GM12878 (cell line): ENCODE measurements at regions not wholly inside any gene's neighbourhood (a gene's known extent, or its start where the extent isn't known, plus 50 kb on each side); places are given as distances from the start of the nearest gene placed in this dataset.

Experiments
- ATAC-seq: fragments of 200-7000 bp; cut with Tn5 transposase; 3 replicates; pipeline ENCODE4 v1.9.1; 2020; ENCODE audit warnings: mild to moderate bottlenecking, moderate library complexity
- BruUV-seq: library from RNA; stranded (reverse); fragments of 400-500 nt; replicated peaks from 2 replicates; lab custom pipeline; 2021; lab: Mats Ljungman, UMichigan
- CTCF ChIA-PET: fragments of 300-600 bp; sonication (Branson Sonifier 250); formaldehyde crosslinking; extraction: SDS; loops from one replicate; lab custom pipeline; 2021; ENCODE audit warnings: inconsistent platforms; lab: Yijun Ruan, JAX
- POLR2A ChIA-PET: fragments of 350-600 bp; formaldehyde crosslinking; extraction: SDS; loops from one replicate; lab custom pipeline; 2021; ENCODE audit warnings: inconsistent platforms; lab: Charles Lee
- RAD21 ChIA-PET: fragments of 300-600 bp; sonication (Branson Sonifier 250); formaldehyde crosslinking; loops from one replicate; lab custom pipeline; 2023; ENCODE audit warnings: antibody characterized with exemption; ENCODE audit not compliant: unreplicated experiment; lab: Charles Lee
- SMC1A ChIA-PET: fragments of 300-600 bp; sonication (Branson Sonifier 250); formaldehyde crosslinking; loops from one replicate; lab custom pipeline; 2023; ENCODE audit not compliant: unreplicated experiment, uncharacterized antibody; lab: Charles Lee
- DNase-seq: peaks from one replicate; pipeline ENCODE4 v3.0.0-alpha.2; 2011; ENCODE audit warnings: low read depth, low spot score
- FAIRE-seq: peaks from 3 replicates; lab custom pipeline; 2011; peaks lifted over from hg19 to GRCh38; lab: Jason Lieb, UNC
- H2AFZ ChIP-seq: 2 replicates; pipeline ENCODE4 v1.6.0; 2011; ENCODE audit warnings: low read depth, low read length, control low read depth; ENCODE audit not compliant: control insufficient read depth
- H3K27ac ChIP-seq: 2 replicates; pipeline ENCODE4 v1.5.1; 2011; ENCODE audit warnings: control low read depth; ENCODE audit not compliant: control insufficient read depth, insufficient read depth
- H3K27me3 ChIP-seq, 2 experiments: replicated peaks in 1 of 2; 2 replicates each; pipeline versions ENCODE4 v1.6.0 to v1.6.1; 2011; ENCODE audit warnings: low read length in 1 of 2; ENCODE audit not compliant: control insufficient read depth in 2 of 2, insufficient read depth in 2 of 2
- H3K36me3 ChIP-seq, 2 experiments: 2 replicates each; pipeline ENCODE4 v1.5.1; 2011; ENCODE audit warnings: low read length in 1 of 2; ENCODE audit not compliant: control insufficient read depth in 2 of 2, insufficient read depth in 2 of 2
- H3K4me1 ChIP-seq: 2 replicates; pipeline ENCODE4 v1.6.1; 2011; ENCODE audit warnings: mild to moderate bottlenecking, low read length, moderate library complexity, mixed read lengths; ENCODE audit not compliant: control insufficient read depth, insufficient read depth
- H3K4me2 ChIP-seq: 2 replicates; pipeline ENCODE4 v1.6.0; 2011; ENCODE audit warnings: control low read depth; ENCODE audit not compliant: control insufficient read depth, insufficient read depth
- H3K4me3 ChIP-seq: fragments of 200-600 bp; sonication (generic); 2 replicates; pipeline ENCODE4 v1.5.1; 2016
- H3K79me2 ChIP-seq: 2 replicates; pipeline ENCODE4 v1.6.0; 2011; ENCODE audit warnings: low read length; ENCODE audit not compliant: control insufficient read depth, insufficient read depth
- H3K9ac ChIP-seq: 2 replicates; pipeline ENCODE4 v1.8.0; 2011; ENCODE audit warnings: low read length, control low read depth, mixed read lengths; ENCODE audit not compliant: control insufficient read depth, insufficient read depth
- H3K9me3 ChIP-seq: replicated peaks from 3 replicates; pipeline ENCODE4 v1.5.1; 2011; ENCODE audit warnings: mild to moderate bottlenecking, low read length; ENCODE audit not compliant: control insufficient read depth, insufficient read depth
- H4K20me1 ChIP-seq: 2 replicates; pipeline ENCODE4 v1.6.0; 2011; ENCODE audit not compliant: control insufficient read depth, insufficient read depth
- CHD1 ChIP-seq: IDR thresholded peaks from 2 replicates; pipeline ENCODE4 v1.6.1; 2012; ENCODE audit warnings: low read depth, low read length, improper control_type of control experiment
- CHD2 ChIP-seq: IDR thresholded peaks from 2 replicates; pipeline ENCODE4 v1.6.1; 2011; ENCODE audit warnings: low read depth, low read length, improper control_type of control experiment, borderline replicate concordance
- FOXK2 ChIP-seq: fragments of 450-650 bp; IDR thresholded peaks from 2 replicates; pipeline ENCODE4 v1.6.1; 2017; ENCODE audit warnings: mild to moderate bottlenecking, moderate library complexity
- FOXM1 ChIP-seq: IDR thresholded peaks from 2 replicates; pipeline ENCODE4 v1.6.1; 2012; ENCODE audit warnings: low read depth, mild to moderate bottlenecking, inconsistent platforms, low read length, moderate library complexity
- GABPA ChIP-seq: IDR thresholded peaks from 2 replicates; pipeline ENCODE4 v1.6.1; 2014; ENCODE audit warnings: antibody characterized with exemption, low read depth, mild to moderate bottlenecking, inconsistent platforms
- HDAC2 ChIP-seq: fragments of 200-600 bp; sonication (generic); IDR thresholded peaks from 2 replicates; pipeline ENCODE4 v1.6.1; 2017
- KLF5 ChIP-seq: fragments of 450-650 bp; IDR thresholded peaks from 2 replicates; pipeline ENCODE4 v1.6.1; 2014; ENCODE audit warnings: mild to moderate bottlenecking; ENCODE audit not compliant: partially characterized antibody
- NR2C1 ChIP-seq: fragments of 450-650 bp; IDR thresholded peaks from 2 replicates; pipeline ENCODE4 v1.6.1; 2017; ENCODE audit warnings: antibody characterized with exemption, mild to moderate bottlenecking, moderate library complexity
- SP1 ChIP-seq: IDR thresholded peaks from one replicate; pipeline ENCODE4 v1.6.1; 2011; ENCODE audit warnings: low read depth, low read length
- SREBF1 ChIP-seq: IDR thresholded peaks from 2 replicates; pipeline ENCODE4 v1.6.1; 2012; ENCODE audit warnings: mild to moderate bottlenecking, low read length
- ZBED1 ChIP-seq: IDR thresholded peaks from 2 replicates; pipeline ENCODE4 v1.6.1; 2016; ENCODE audit warnings: borderline replicate concordance
- ZSCAN29 ChIP-seq: fragments of 450-650 bp; IDR thresholded peaks from 2 replicates; pipeline ENCODE4 v1.6.1; 2017; ENCODE audit warnings: mild to moderate bottlenecking, moderate library complexity
- WGBS: methylation state at CpG from one replicate; pipeline ENCODE4 v1.1.6; 2016; ENCODE audit warnings: low lambda C conversion rate; ENCODE audit not compliant: insufficient replicate concordance, insufficient coverage; ENCODE audit errors: missing lambda C conversion rate; 5-methylcytosine and 5-hydroxymethylcytosine counted together
- in situ Hi-C: fragments of 300-500 bp; cut with MboI; formaldehyde crosslinking; loops from 9 replicates; pipeline ENCODE4 v1.14.3; 2018; ENCODE audit warnings: mixed read lengths
- intact Hi-C: fragments of 100-400 bp; cut with micrococcal nuclease; formaldehyde crosslinking; loops from one replicate; pipeline ENCODE4 v1.14.2; 2022; ENCODE audit not compliant: unreplicated experiment
- TF ChIP-seq, protein P1 (sequence below): fragments of 450-650 bp; IDR thresholded peaks from 2 replicates; pipeline ENCODE4 v1.6.1; 2017; ENCODE audit warnings: mild to moderate bottlenecking, low read depth, inconsistent platforms; ENCODE audit not compliant: poor library complexity, severe bottlenecking

DNA sequence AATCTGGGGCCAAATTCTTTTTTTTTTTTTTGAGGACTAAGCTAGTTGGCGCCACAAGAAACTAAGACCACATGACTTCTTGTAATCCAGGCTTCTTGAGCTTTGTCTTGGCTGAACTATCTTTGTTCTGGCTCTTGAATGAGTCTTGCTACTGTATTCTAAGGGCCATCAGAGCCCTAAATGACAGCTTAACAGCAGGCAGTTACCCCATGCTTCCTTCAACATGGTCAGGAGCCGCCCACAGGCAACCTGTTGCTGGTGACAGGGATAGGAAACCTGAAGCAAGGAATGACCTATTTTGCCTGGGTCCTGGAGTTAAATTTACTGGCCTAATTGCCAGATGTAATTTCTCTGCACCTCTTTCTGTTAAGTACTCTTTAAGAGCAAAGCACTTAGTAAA is 188.2 kb upstream of the PLXNA2 start (continued):
- TF ChIP-seq CHD2, result no peak

DNA sequence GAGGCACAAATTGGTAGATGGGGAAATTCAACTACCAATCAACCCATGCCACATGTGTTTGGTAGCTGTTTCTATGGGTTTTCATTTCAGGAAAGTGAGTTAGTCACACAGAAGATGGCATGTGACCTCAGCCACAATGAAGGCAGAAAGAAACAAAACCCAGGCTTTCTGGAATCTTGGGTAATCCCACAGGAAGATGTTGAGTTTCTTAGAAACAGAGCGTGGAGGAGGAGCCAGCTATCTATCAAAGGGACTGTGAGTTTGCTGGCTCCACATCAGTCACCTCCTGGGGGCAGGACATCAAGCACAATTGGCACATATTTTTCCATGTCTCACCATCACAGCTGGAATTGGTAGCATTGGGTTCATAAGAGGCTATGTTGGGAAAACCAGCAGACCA is 188.9 kb upstream of the PLXNA2 start:
- ATAC-seq (no peak), DNase-seq (no peak), FAIRE-seq (no peak)
- H4K20me1 ChIP-seq, result no peaks in the 10 kb centered on the region
- H3K79me2 ChIP-seq, result no peaks in the 10 kb centered on the region
- no peak overlapping the region for H3K27ac ChIP-seq
- ChIA-PET RAD21 (no interaction called here), POLR2A (no interaction called here), CTCF (no interaction called here)
- H3K4me1 ChIP-seq, result no peaks in the 10 kb centered on the region
- H3K9ac ChIP-seq, result no peak overlapping the region
- in situ Hi-C loops, result no loop called here
- H3K4me2 ChIP-seq, result no peak overlapping the region
- no peaks in the 10 kb centered on the region for H3K36me3 ChIP-seq
- H3K27me3 ChIP-seq, result no peaks in the 10 kb centered on the region
- no TSS peak for BruUV-seq
- no peaks in the 10 kb centered on the region for H3K9me3 ChIP-seq
- 0% methylated on average over 1 of the region's 1 CpG for WGBS
- TF ChIP-seq SP1 (no peak), KLF5 (no peak), ZBED1 (no peak), SREBF1 (no peak), FOXM1 (no peak), FOXK2 (no peak)
- TF ChIP-seq, all 136 proteins: peak for 0
- Histone ChIP-seq H2AFZ (no peak overlapping the region), H3K4me3 (no peak overlapping the region)
- SMC1A ChIA-PET, result no interaction called here
- intact Hi-C loops, result no loop called here

DNA sequence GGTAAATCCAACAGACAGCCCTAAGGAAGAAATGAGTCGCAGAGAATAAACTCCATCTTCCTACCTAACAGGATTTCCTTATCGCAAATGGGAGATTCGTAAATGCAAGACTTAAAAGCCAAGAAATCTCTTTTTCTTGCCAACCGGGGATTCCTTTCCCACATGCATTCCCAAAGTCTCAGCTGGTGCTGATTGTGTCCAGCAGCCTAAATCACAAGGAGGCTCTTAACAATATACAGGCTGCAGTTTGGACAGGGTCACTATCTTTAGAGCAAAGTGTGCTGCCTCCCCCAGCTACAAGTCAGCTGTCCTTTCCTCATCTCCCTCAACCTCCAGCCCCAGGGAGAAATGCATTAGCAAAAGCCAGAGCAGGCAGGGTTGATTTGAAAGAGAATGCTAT is 189.8 kb upstream of the PLXNA2 start:
- no peak overlapping the region for H3K4me2 ChIP-seq
- TF ChIP-seq, protein P1, sequence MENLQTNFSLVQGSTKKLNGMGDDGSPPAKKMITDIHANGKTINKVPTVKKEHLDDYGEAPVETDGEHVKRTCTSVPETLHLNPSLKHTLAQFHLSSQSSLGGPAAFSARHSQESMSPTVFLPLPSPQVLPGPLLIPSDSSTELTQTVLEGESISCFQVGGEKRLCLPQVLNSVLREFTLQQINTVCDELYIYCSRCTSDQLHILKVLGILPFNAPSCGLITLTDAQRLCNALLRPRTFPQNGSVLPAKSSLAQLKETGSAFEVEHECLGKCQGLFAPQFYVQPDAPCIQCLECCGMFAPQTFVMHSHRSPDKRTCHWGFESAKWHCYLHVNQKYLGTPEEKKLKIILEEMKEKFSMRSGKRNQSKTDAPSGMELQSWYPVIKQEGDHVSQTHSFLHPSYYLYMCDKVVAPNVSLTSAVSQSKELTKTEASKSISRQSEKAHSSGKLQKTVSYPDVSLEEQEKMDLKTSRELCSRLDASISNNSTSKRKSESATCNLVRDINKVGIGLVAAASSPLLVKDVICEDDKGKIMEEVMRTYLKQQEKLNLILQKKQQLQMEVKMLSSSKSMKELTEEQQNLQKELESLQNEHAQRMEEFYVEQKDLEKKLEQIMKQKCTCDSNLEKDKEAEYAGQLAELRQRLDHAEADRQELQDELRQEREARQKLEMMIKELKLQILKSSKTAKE, result no peak
- TF ChIP-seq CHD1 (no peak), NR2C1 (no peak), GABPA (no peak), ZSCAN29 (no peak), HDAC2 (no peak)
- intact Hi-C loops (no loop called here), in situ Hi-C loops (no loop called here)
- no peaks in the 10 kb centered on the region for H3K9me3 ChIP-seq
- ATAC-seq (no peak), DNase-seq (no peak), FAIRE-seq (no peak)
- ChIA-PET CTCF (no interaction called here), RAD21 (no interaction called here), POLR2A (no interaction called here), SMC1A (no interaction called here)
- no peaks in the 10 kb centered on the region for H3K27me3 ChIP-seq
- H3K9ac ChIP-seq, result no peak overlapping the region
- 55% methylated on average over 4 of the region's 4 CpGs for WGBS
- H2AFZ ChIP-seq, result no peak overlapping the region
- H3K4me3 ChIP-seq, result no peak overlapping the region
- no peaks in the 10 kb centered on the region for H3K4me1 ChIP-seq
- no peaks in the 10 kb centered on the region for H3K36me3 ChIP-seq
- no TSS peak for BruUV-seq
- H3K27ac ChIP-seq, result no peak overlapping the region
- H3K79me2 ChIP-seq, result no peaks in the 10 kb centered on the region
- no peaks in the 10 kb centered on the region for H4K20me1 ChIP-seq
